T-cell (primary cell): ENCODE measurements at regions not wholly inside any gene's neighbourhood (a gene's known extent, or its start where the extent isn't known, plus 50 kb on each side); places are given as distances from the start of the nearest gene placed in this dataset.

Source experiments
- ATAC-seq, 4 experiments: fragments of 200-7000 bp in 3 of 4; fragments of 150-1000 bp in 1 of 4; cut with Tn5 transposase; replicated peaks in 1 of 4; 1 replicate in 3 of 4; 2 replicates in 1 of 4; pipeline ENCODE4 v1.10.0; 2021; ENCODE audit warnings: moderate library complexity in 3 of 4, mild to moderate bottlenecking in 2 of 4, moderate number of reproducible peaks in 1 of 4
- CTCF ChIA-PET, 2 donors: fragments of 300-600 bp; sonication (Branson Sonifier 250); formaldehyde crosslinking; loops; one replicate each; lab custom pipeline; 2022; ENCODE audit warnings: antibody characterized with exemption in 2 of 2; lab: Charles Lee
- POLR2A ChIA-PET, 2 donors: fragments of 300-600 bp; sonication (Branson Sonifier 250); formaldehyde crosslinking; loops; one replicate each; lab custom pipeline; 2022; ENCODE audit warnings: antibody characterized with exemption in 2 of 2; lab: Charles Lee
- DNase-seq, 35 experiments: peaks; one replicate each; pipeline versions ENCODE4 v3.0.0 to v3.0.0-alpha.2; 2013 to 2023
- H3K27ac ChIP-seq: one replicate; pipeline ENCODE4 v1.5.1; 2013; ENCODE audit warnings: low read length
- H3K27me3 ChIP-seq, 2 experiments: replicated peaks in 1 of 2; 1 replicate in 1 of 2; 2 replicates in 1 of 2; pipeline versions ENCODE4 v1.6.1 to v1.7.0; 2013; ENCODE audit warnings: low read length in 1 of 2, mixed read lengths in 1 of 2; ENCODE audit not compliant: control insufficient read depth in 2 of 2, insufficient read depth in 2 of 2; ENCODE audit errors: extremely low read depth in 1 of 2
- H3K36me3 ChIP-seq, 2 donors: 1 replicate in 1 of 2; 2 replicates in 1 of 2; pipeline versions ENCODE4 v1.6.1 to v1.7.0; 2013; ENCODE audit warnings: low read length in 1 of 2; ENCODE audit not compliant: control insufficient read depth in 2 of 2, insufficient read depth in 1 of 2; ENCODE audit errors: extremely low read depth in 1 of 2
- H3K4me1 ChIP-seq, 2 experiments: 1 replicate in 1 of 2; 2 replicates in 1 of 2; pipeline versions ENCODE4 v1.6.1 to v1.7.0; 2013; ENCODE audit warnings: low read length in 2 of 2, mixed read lengths in 1 of 2; ENCODE audit not compliant: insufficient read depth in 2 of 2, control insufficient read depth in 1 of 2; ENCODE audit errors: extremely low read depth in 1 of 2
- H3K4me3 ChIP-seq, 2 donors: 1 replicate in 1 of 2; 2 replicates in 1 of 2; pipeline versions ENCODE4 v1.5.1 to v1.7.0; 2013; ENCODE audit warnings: mild to moderate bottlenecking in 2 of 2, low read length in 1 of 2, moderate library complexity in 1 of 2; ENCODE audit not compliant: control insufficient read depth in 1 of 2; ENCODE audit errors: extremely low read depth in 1 of 2
- H3K9me3 ChIP-seq: 2 replicates; pipeline ENCODE4 v1.7.0; 2013
- H3K27ac Mint-ChIP-seq, 2 donors: one replicate each; pipeline ENCODE4 v1.8.0; 2020 to 2021; ENCODE audit warnings: mild to moderate bottlenecking in 2 of 2, mixed read lengths in 2 of 2
- H3K27me3 Mint-ChIP-seq, 2 donors: one replicate each; pipeline ENCODE4 v1.8.0; 2021 to 2022; ENCODE audit warnings: mixed read lengths in 2 of 2
- H3K36me3 Mint-ChIP-seq: one replicate; pipeline ENCODE4 v1.8.0; 2021; ENCODE audit warnings: mixed read lengths
- H3K4me1 Mint-ChIP-seq, 3 donors: one replicate each; pipeline ENCODE4 v1.8.0; 2020 to 2022; ENCODE audit warnings: mixed read lengths in 3 of 3, mild to moderate bottlenecking in 1 of 3
- H3K4me3 Mint-ChIP-seq, 3 donors: one replicate each; pipeline ENCODE4 v1.8.0; 2020 to 2022; ENCODE audit warnings: mild to moderate bottlenecking in 3 of 3, mixed read lengths in 3 of 3, moderate library complexity in 3 of 3
- H3K9me3 Mint-ChIP-seq, 3 donors: one replicate each; pipeline ENCODE4 v1.8.0; 2020 to 2022; ENCODE audit warnings: mixed read lengths in 3 of 3
- WGBS: methylation state at CpG from one replicate; pipeline ENCODE4 v1.1.5; 2013; ENCODE audit warnings: missing lambda C conversion rate; ENCODE audit not compliant: insufficient coverage; 5-methylcytosine and 5-hydroxymethylcytosine counted together

DNA sequence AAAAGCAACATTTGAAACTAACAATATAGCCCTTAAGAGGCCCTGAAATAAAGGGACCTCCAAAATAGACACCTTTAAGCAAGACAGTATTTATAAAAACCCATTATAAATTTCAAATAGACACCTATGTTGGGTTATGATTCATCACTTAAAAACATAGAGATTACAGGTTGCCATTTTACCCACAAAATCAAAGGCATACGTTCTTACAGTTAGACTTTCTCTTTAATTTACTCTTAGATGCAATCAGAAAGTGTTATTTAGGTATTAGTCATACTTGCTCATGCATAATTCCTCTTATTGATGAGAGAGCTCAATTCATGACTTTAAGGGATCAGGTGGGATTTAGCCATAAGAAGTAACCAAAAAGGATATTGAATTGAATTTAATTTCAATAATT is 51.5 kb upstream of the TMEM200A start:
- Histone ChIP-seq H3K36me3 (no peaks in the 10 kb centered on the region), H3K27me3 (no peaks in the 10 kb centered on the region), H3K27ac (no peak overlapping the region), H3K9me3 (no peaks in the 10 kb centered on the region), H3K4me3 (no peak overlapping the region), H3K4me1 (no peaks in the 10 kb centered on the region)
- CTCF ChIA-PET, result interaction anchor here in 1 of 2 donors (0.6 kb wide), 1 partner anchor 15 kb away, joined by 3 read pairs; no protein-coding TSS in a partner anchor
- H3K9me3 Mint-ChIP-seq, result no peaks in the 10 kb centered on the region
- WGBS, result no CpG with 5 or more reads among the region's 1 CpG
- H3K4me3 Mint-ChIP-seq, result no peak overlapping the region
- no peak for ATAC-seq
- no peaks in the 10 kb centered on the region for H3K27me3 Mint-ChIP-seq
- no peak overlapping the region for H3K27ac Mint-ChIP-seq
- DNase-seq, result no peak
- no peaks in the 10 kb centered on the region for H3K36me3 Mint-ChIP-seq
- H3K4me1 Mint-ChIP-seq, result no peaks in the 10 kb centered on the region
- POLR2A ChIA-PET, result no interaction called here

DNA sequence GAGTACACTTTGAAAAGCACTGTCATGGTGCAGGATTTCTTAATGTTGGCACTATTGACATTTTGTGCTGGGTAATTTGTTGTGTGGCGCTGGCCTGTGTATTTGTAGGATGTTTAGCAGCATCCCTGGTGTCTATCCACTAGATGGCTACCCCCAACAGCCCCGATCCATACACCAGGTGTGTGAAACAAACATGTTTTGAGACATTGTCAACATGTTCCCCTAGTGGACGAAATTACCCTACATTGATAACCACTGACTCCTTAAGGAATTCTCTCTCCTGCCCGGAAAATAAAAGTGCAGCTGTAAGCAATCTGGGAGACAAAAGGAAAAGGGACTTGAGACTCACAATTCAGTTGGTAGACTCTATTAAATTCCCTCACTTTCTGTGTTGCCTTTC is 52.6 kb upstream of the TMEM200A start:
- Histone ChIP-seq H3K4me3 (no peak overlapping the region), H3K4me1 (no peaks in the 10 kb centered on the region), H3K36me3 (no peaks in the 10 kb centered on the region), H3K27me3 (no peaks in the 10 kb centered on the region), H3K27ac (no peak overlapping the region), H3K9me3 (no peaks in the 10 kb centered on the region)
- 100% methylated on average over 1 of the region's 4 CpGs for WGBS
- no peaks in the 10 kb centered on the region for H3K36me3 Mint-ChIP-seq
- H3K4me1 Mint-ChIP-seq, result no peaks in the 10 kb centered on the region
- no peak overlapping the region for H3K4me3 Mint-ChIP-seq
- no peak overlapping the region for H3K27ac Mint-ChIP-seq
- DNase-seq (no peak), ATAC-seq (no peak)
- no peaks in the 10 kb centered on the region for H3K9me3 Mint-ChIP-seq
- ChIA-PET CTCF (no interaction called here), POLR2A (no interaction called here)
- no peaks in the 10 kb centered on the region for H3K27me3 Mint-ChIP-seq

DNA sequence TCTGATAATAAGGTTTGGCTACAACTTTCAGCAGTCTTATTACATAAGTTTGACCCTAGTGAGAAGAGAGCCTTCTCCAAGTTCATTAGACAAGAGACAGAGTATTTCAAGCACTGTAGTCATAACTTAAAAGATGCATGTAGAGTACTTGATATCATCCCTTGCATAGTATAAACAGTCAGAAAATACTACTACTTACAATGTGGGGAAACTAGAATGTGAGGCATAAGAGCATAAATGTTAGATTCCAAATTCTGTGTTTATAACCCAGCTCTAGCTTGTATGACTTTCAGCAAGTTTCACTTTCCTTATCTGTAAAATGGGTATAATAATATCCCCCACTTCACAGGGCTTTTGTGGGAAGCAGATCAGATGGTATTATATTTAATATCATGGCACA is 56.8 kb upstream of the TMEM200A start:
- Histone ChIP-seq H3K4me1 (no peaks in the 10 kb centered on the region), H3K9me3 (no peaks in the 10 kb centered on the region), H3K27me3 (no peaks in the 10 kb centered on the region), H3K36me3 (no peaks in the 10 kb centered on the region), H3K4me3 (no peak overlapping the region), H3K27ac (no peak overlapping the region)
- H3K27me3 Mint-ChIP-seq, result no peaks in the 10 kb centered on the region
- H3K4me3 Mint-ChIP-seq, result no peak overlapping the region
- H3K4me1 Mint-ChIP-seq, result no peaks in the 10 kb centered on the region
- DNase-seq (no peak), ATAC-seq (no peak)
- ChIA-PET CTCF (interaction anchor here (0.6 to 0.9 kb wide), 2 partner anchors 121 to 278 kb away, joined by 3 read pairs; no protein-coding TSS in a partner anchor), POLR2A (interaction anchor here in 1 of 2 donors (0.6 kb wide), 1 partner anchor 532 kb away, joined by 5 read pairs; no protein-coding TSS in a partner anchor)
- no peak overlapping the region for H3K27ac Mint-ChIP-seq
- no peaks in the 10 kb centered on the region for H3K9me3 Mint-ChIP-seq
- H3K36me3 Mint-ChIP-seq, result no peaks in the 10 kb centered on the region

DNA sequence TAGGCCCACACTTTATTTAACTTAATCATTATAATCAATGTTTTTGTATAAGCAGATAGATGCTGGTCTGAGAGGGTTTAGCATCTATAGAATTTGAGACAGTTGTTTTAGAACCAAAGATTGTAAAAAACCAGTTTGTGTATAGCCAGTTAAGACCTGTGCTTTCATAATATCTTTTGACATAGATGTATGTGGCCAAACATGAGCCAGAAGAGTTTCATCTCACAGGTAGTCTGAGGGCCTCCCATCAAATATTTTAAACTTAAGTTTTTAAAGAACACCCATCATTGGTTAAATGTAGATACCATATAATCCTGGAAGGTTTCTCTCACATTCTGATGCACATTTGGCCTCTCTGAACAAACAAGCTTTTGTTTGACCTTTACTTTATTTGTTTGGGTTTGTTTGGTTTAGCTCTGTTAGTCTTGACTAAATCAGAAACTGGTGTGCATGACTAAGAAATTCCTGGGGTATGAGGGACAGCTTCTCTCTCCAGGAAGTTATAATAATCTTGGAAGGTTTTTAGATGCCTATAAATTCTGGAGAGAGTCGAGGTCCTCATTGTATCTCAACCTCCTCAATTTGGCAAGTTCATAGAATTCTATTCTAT is 58.0 kb upstream of the TMEM200A start:
- no peak for ATAC-seq
- Mint-ChIP-seq H3K4me1 (no peaks in the 10 kb centered on the region), H3K36me3 (no peaks in the 10 kb centered on the region), H3K27ac (no peak overlapping the region), H3K4me3 (no peak overlapping the region), H3K9me3 (no peaks in the 10 kb centered on the region), H3K27me3 (no peaks in the 10 kb centered on the region)
- WGBS, result no CpG with 5 or more reads among the region's 1 CpG
- H3K4me1 ChIP-seq, result no peaks in the 10 kb centered on the region
- POLR2A ChIA-PET, result no interaction called here
- no peak for DNase-seq
- H3K27me3 ChIP-seq, result no peaks in the 10 kb centered on the region
- H3K27ac ChIP-seq, result no peak overlapping the region
- CTCF ChIA-PET, result interaction anchor here in 1 of 2 donors (0.6 to 1.3 kb wide), 2 partner anchors 9 to 94 kb away, joined by 3 read pairs; no protein-coding TSS in a partner anchor
- no peaks in the 10 kb centered on the region for H3K9me3 ChIP-seq
- H3K36me3 ChIP-seq, result no peaks in the 10 kb centered on the region
- H3K4me3 ChIP-seq, result no peak overlapping the region

DNA sequence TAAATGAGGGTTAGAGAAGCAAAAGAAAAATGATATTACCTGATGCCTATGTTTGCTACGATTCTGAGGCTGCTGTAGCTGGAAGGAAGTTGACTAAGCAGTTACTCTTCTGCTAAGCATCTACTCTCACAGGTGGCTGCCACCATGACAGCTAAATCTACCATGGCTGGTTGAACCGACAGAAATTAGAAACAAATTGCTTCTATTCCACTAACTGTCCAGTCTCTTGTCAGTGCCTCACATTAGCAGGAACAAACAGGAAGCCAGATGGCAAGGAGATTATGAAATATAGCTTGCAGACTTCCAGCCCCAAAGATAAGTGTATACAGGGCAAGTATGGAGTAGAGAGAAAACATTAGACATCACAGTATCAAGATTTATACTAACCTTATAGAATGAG is 59.4 kb upstream of the TMEM200A start:
- ATAC-seq (no peak), DNase-seq (no peak)
- no peaks in the 10 kb centered on the region for H3K36me3 Mint-ChIP-seq
- H3K27me3 Mint-ChIP-seq, result no peaks in the 10 kb centered on the region
- ChIA-PET POLR2A (no interaction called here), CTCF (interaction anchor here in 1 of 2 donors (0.7 kb wide), 1 partner anchor 24 kb away, joined by 3 read pairs; no protein-coding TSS in a partner anchor)
- no peaks in the 10 kb centered on the region for H3K4me1 ChIP-seq
- no peaks in the 10 kb centered on the region for H3K27me3 ChIP-seq
- H3K27ac Mint-ChIP-seq, result no peak overlapping the region
- H3K36me3 ChIP-seq, result no peaks in the 10 kb centered on the region
- no peaks in the 10 kb centered on the region for H3K9me3 ChIP-seq
- H3K4me3 ChIP-seq, result no peak overlapping the region
- H3K4me1 Mint-ChIP-seq, result no peaks in the 10 kb centered on the region
- WGBS, result 60% methylated on average over 1 of the region's 2 CpGs
- peaks cover 0 to 3% (median 0%) of the 10 kb centered on the region in 3 donors for H3K9me3 Mint-ChIP-seq
- H3K4me3 Mint-ChIP-seq, result no peak overlapping the region
- no peak overlapping the region for H3K27ac ChIP-seq

DNA sequence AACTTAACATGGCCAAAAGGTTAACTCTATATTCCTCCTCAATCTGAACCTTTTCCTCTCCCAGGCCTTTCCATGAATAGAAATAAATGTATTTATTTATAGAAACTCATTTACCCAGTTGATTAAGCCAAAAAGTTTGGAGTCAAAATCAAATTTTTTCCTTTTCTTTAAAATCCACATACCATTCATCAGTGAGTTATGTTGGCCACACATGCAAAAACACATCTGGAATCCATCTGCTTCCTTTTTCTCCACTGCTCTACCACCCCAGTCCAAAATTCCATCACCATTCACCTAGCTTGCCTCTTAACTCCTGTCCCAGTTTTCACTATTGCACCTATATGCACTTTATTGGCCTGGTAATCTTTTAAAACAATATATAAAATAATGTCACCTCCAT is 62.4 kb upstream of the TMEM200A start:
- peaks cover 0 to 3% (median 0%) of the 10 kb centered on the region in 3 donors for H3K9me3 Mint-ChIP-seq
- Histone ChIP-seq H3K27me3 (no peaks in the 10 kb centered on the region), H3K27ac (no peak overlapping the region), H3K9me3 (no peaks in the 10 kb centered on the region), H3K4me1 (no peaks in the 10 kb centered on the region), H3K4me3 (no peak overlapping the region), H3K36me3 (no peaks in the 10 kb centered on the region)
- DNase-seq, result no peak
- no peak overlapping the region for H3K4me3 Mint-ChIP-seq
- ChIA-PET CTCF (no interaction called here), POLR2A (no interaction called here)
- peaks cover 2 to 4% of the 10 kb centered on the region in 2 donors for H3K27me3 Mint-ChIP-seq
- H3K36me3 Mint-ChIP-seq, result no peaks in the 10 kb centered on the region
- ATAC-seq, result no peak
- H3K4me1 Mint-ChIP-seq, result no peaks in the 10 kb centered on the region
- no peak overlapping the region for H3K27ac Mint-ChIP-seq
